OCI-M2 (cell line): ENCODE measurements at regions not wholly inside any gene's neighbourhood (a gene's known extent, or its start where the extent isn't known, plus 50 kb on each side); places are given as distances from the start of the nearest gene placed in this dataset.

ENCODE experiments used
- DNase-seq: peaks from one replicate; lab custom pipeline; 2025; ENCODE audit not compliant: unreplicated experiment; lab: John Stamatoyannopoulos, UW

DNA sequence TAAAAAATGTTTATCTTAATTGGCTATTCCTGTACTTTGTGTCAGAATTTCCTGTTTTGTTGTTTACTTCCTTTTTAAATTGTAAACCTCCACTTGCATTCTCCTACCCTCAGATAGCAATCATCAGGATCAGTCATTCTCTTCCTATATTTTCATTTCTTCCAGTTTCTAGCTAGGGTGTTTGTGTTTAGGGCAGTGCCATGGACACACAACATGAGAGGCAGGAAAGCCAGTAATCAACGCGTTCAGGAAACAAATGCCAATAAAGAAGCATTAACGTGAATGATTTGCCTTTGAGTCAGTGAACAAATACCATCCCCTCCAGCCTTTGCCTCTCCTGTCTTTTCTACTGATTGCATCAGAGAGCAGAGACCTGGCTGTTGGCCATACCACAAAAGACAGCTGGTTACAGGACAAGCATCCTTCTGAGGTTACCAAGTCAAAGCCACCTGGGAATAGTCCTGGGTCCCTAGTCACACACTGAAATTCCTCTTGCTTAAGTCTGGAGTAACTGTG is 56.7 kb upstream of the FHL2 start:
- no peak for DNase-seq

GRCh38 chr2:105454801-105455485 is 56.1 kb upstream of the FHL2 start:
- DNase-seq, result no peak

DNA sequence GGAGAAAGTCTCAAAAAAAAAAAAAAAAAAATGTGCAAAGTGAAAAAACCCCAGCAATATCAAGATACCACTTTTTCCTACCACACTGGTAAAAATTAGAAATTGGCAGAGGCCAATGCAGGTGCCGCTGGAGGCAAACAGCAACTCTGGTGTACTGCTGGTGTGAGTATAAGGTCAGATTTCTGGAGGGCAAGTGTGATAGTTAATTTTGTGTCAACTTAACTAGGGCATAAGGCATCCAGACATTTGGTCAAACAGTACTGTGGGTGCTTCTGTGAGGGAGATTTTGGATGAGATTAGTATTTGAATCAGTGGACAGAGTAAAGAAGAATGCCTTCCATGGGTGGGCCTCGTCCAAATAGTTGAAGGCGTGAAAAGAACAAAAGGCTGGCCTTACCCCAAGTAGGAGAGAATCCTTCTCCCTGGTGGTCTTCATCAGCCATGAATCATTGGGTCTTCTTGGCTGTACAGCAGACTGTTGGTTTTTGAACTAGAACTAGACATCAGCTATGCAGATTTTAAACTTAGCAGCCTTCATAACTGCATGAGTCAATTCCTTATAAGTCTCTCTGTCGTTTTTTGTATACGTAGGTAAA is 52.8 kb upstream of the FHL2 start:
- DNase-seq, result no peak

- no peak for DNase-seq
Measured at GRCh38 chr2:105450471-105450870, 51.6 kb upstream of the FHL2 start.

DNA sequence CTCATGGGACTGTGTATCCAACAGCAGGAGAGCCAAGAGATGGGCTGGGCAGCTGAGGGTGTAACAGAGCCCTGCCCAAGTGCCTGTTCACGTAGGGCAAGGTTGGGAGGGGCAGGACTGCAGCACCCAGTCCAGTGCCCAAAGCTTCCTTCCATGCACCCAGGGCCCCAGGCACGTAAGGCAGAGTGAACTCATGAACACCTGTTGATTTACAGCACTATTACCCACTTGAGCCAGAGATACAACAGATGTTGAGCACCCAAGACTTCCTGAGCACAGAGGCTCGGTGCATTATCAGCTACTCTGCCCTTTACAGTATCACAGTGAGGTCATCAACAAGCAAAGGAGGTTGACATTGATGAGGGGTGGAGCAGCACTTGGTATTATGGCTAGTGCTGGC is 50.2 kb upstream of the FHL2 start:
- DNase-seq, result no peak
